ENCODE measurements at regions not wholly inside any gene's neighbourhood (a gene's known extent, or its start where the extent isn't known, plus 50 kb on each side); places are given as distances from the start of the nearest gene placed in this dataset.
A peak's percentile ranks its signal among the peaks of the same experiment; 100 is the strongest.
"Not testable (repeated sequence)": the region's sequence is repeated elsewhere in the genome, so short reads cannot be mapped to it uniquely, and the experiment has no call there.

GRCh38 chr14:19180881-19181280 is 213.6 kb downstream of the POTEM start:
- not testable (repeated sequence) for H3K27me3 Mint-ChIP-seq, H3K27ac Mint-ChIP-seq, ATAC-seq, H3K9me3 Mint-ChIP-seq, H3K36me3 Mint-ChIP-seq, H3K4me1 Mint-ChIP-seq, H3K4me3 Mint-ChIP-seq

- H3K36me3 Mint-ChIP-seq, H3K27ac Mint-ChIP-seq, H3K27me3 Mint-ChIP-seq, H3K4me1 Mint-ChIP-seq, H3K4me3 Mint-ChIP-seq, ATAC-seq, H3K9me3 Mint-ChIP-seq: not testable (repeated sequence)
Observed at GRCh38 chr14:19195146-19195545, 227.9 kb downstream of the POTEM start.

- not testable (repeated sequence) for H3K9me3 Mint-ChIP-seq, H3K27me3 Mint-ChIP-seq, H3K36me3 Mint-ChIP-seq, H3K27ac Mint-ChIP-seq, H3K4me1 Mint-ChIP-seq, H3K4me3 Mint-ChIP-seq, ATAC-seq
Observed at GRCh38 chr14:19197488-19198234, 230.4 kb downstream of the POTEM start.

GRCh38 chr14:19198341-19198740 is 231.1 kb downstream of the POTEM start:
- not testable (repeated sequence) for H3K27me3 Mint-ChIP-seq, H3K9me3 Mint-ChIP-seq, H3K4me3 Mint-ChIP-seq, H3K4me1 Mint-ChIP-seq, H3K27ac Mint-ChIP-seq, H3K36me3 Mint-ChIP-seq
- peak; percentile 22 for ATAC-seq

GRCh38 chr14:19201394-19202052 is 232.6 kb downstream of the POTEG start:
- H3K27me3 Mint-ChIP-seq, ATAC-seq, H3K9me3 Mint-ChIP-seq, H3K4me3 Mint-ChIP-seq, H3K4me1 Mint-ChIP-seq, H3K27ac Mint-ChIP-seq, H3K36me3 Mint-ChIP-seq: not testable (repeated sequence)

- not testable (repeated sequence) for ATAC-seq, H3K4me3 Mint-ChIP-seq, H3K36me3 Mint-ChIP-seq, H3K27me3 Mint-ChIP-seq, H3K27ac Mint-ChIP-seq, H3K9me3 Mint-ChIP-seq, H3K4me1 Mint-ChIP-seq
Observed at GRCh38 chr14:19202053-19202442, 232.1 kb downstream of the POTEG start.

GRCh38 chr14:19203250-19203972 is 230.7 kb downstream of the POTEG start:
- not testable (repeated sequence) for H3K27ac Mint-ChIP-seq, H3K4me1 Mint-ChIP-seq, H3K27me3 Mint-ChIP-seq, H3K9me3 Mint-ChIP-seq, H3K4me3 Mint-ChIP-seq, ATAC-seq, H3K36me3 Mint-ChIP-seq

- ATAC-seq, H3K27ac Mint-ChIP-seq, H3K9me3 Mint-ChIP-seq, H3K4me1 Mint-ChIP-seq, H3K27me3 Mint-ChIP-seq, H3K36me3 Mint-ChIP-seq, H3K4me3 Mint-ChIP-seq: not testable (repeated sequence)
Observed at GRCh38 chr14:19204827-19205226, 229.3 kb downstream of the POTEG start.

- ATAC-seq, H3K27me3 Mint-ChIP-seq, H3K9me3 Mint-ChIP-seq, H3K4me1 Mint-ChIP-seq, H3K4me3 Mint-ChIP-seq, H3K36me3 Mint-ChIP-seq, H3K27ac Mint-ChIP-seq: not testable (repeated sequence)
Observed at GRCh38 chr14:19216480-19216879, 217.7 kb downstream of the POTEG start.

GRCh38 chr14:19219423-19219822 is 214.7 kb downstream of the POTEG start:
- not testable (repeated sequence) for H3K27ac Mint-ChIP-seq, H3K36me3 Mint-ChIP-seq, ATAC-seq, H3K27me3 Mint-ChIP-seq, H3K4me1 Mint-ChIP-seq, H3K9me3 Mint-ChIP-seq, H3K4me3 Mint-ChIP-seq

GRCh38 chr14:19231421-19231820 is 202.7 kb downstream of the POTEG start:
- not testable (repeated sequence) for H3K27me3 Mint-ChIP-seq, H3K4me3 Mint-ChIP-seq, H3K4me1 Mint-ChIP-seq, H3K27ac Mint-ChIP-seq, H3K9me3 Mint-ChIP-seq, ATAC-seq, H3K36me3 Mint-ChIP-seq

- not testable (repeated sequence) for H3K9me3 Mint-ChIP-seq, H3K4me3 Mint-ChIP-seq, H3K27me3 Mint-ChIP-seq, H3K4me1 Mint-ChIP-seq, H3K36me3 Mint-ChIP-seq, ATAC-seq, H3K27ac Mint-ChIP-seq
Observed at GRCh38 chr14:19234059-19234458, 200.1 kb downstream of the POTEG start.

GRCh38 chr14:19237656-19238055 is 196.5 kb downstream of the POTEG start:
- H3K27ac Mint-ChIP-seq, H3K27me3 Mint-ChIP-seq, ATAC-seq, H3K36me3 Mint-ChIP-seq, H3K4me1 Mint-ChIP-seq, H3K9me3 Mint-ChIP-seq, H3K4me3 Mint-ChIP-seq: not testable (repeated sequence)

- H3K4me3 Mint-ChIP-seq, H3K9me3 Mint-ChIP-seq, H3K27me3 Mint-ChIP-seq, H3K36me3 Mint-ChIP-seq, ATAC-seq, H3K4me1 Mint-ChIP-seq, H3K27ac Mint-ChIP-seq: not testable (repeated sequence)
Observed at GRCh38 chr14:19238584-19238983, 195.6 kb downstream of the POTEG start.

GRCh38 chr14:19239981-19240380 is 194.2 kb downstream of the POTEG start:
- not testable (repeated sequence) for ATAC-seq, H3K36me3 Mint-ChIP-seq, H3K27me3 Mint-ChIP-seq, H3K4me3 Mint-ChIP-seq, H3K9me3 Mint-ChIP-seq, H3K27ac Mint-ChIP-seq, H3K4me1 Mint-ChIP-seq

- H3K27ac Mint-ChIP-seq, H3K27me3 Mint-ChIP-seq, H3K36me3 Mint-ChIP-seq, H3K4me1 Mint-ChIP-seq, ATAC-seq, H3K4me3 Mint-ChIP-seq, H3K9me3 Mint-ChIP-seq: not testable (repeated sequence)
Observed at GRCh38 chr14:19240387-19240786, 193.8 kb downstream of the POTEG start.
